HEK293 (cell line): ENCODE measurements at regions not wholly inside any gene's neighbourhood (a gene's known extent, or its start where the extent isn't known, plus 50 kb on each side); places are given as distances from the start of the nearest gene placed in this dataset.

ENCODE experiments used
- CTCF ChIA-PET: fragments of 350-600 bp; formaldehyde crosslinking; extraction: SDS; loops from one replicate; lab custom pipeline; 2021; ENCODE audit warnings: antibody characterized with exemption; lab: Yijun Ruan, JAX
- POLR2A ChIA-PET: fragments of 300-600 bp; formaldehyde crosslinking; extraction: SDS; loops from one replicate; lab custom pipeline; 2020; ENCODE audit warnings: antibody characterized with exemption, inconsistent platforms; lab: Yijun Ruan, JAX
- H3K27ac ChIP-seq: fragments of 200-500 bp; sonication (Bioruptor generic); 2 replicates; pipeline ENCODE4 v1.5.1; 2014; ENCODE audit warnings: low read depth, low read length, control low read depth, inconsistent platforms; ENCODE audit errors: extremely low read depth
- H3K36me3 ChIP-seq, 2 experiments: fragments of 200-500 bp in 1 of 2; sonication (Bioruptor generic) in 1 of 2; 1 replicate in 1 of 2; 2 replicates in 1 of 2; pipeline ENCODE4 v1.5.1; 2014 to 2017; ENCODE audit warnings: inconsistent platforms in 2 of 2, low read length in 2 of 2; ENCODE audit not compliant: control insufficient read depth in 2 of 2, insufficient read depth in 1 of 2
- H3K4me1 ChIP-seq: fragments of 200-500 bp; sonication (Bioruptor generic); 2 replicates; pipeline ENCODE4 v1.5.1; 2014; ENCODE audit warnings: mild to moderate bottlenecking, low read length, inconsistent platforms; ENCODE audit not compliant: control insufficient read depth, insufficient read depth
- H3K4me3 ChIP-seq: 2 replicates; pipeline ENCODE4 v1.5.1; 2011; ENCODE audit warnings: low read depth, mild to moderate bottlenecking, control low read depth, low read length, moderate library complexity
- H3K9me3 ChIP-seq: fragments of 200-500 bp; sonication (Bioruptor generic); 2 replicates; pipeline ENCODE4 v1.5.1; 2014; ENCODE audit warnings: low read depth, low read length, inconsistent platforms; ENCODE audit not compliant: control insufficient read depth, insufficient read depth
- AEBP2 ChIP-seq: fragments of 450-650 bp; formaldehyde crosslinking; IDR thresholded peaks from 2 replicates; pipeline ENCODE4 v1.5.1; 2016; ENCODE audit warnings: missing biosample characterization, missing genetic modification characterization, borderline replicate concordance
- PRDM10 ChIP-seq: fragments of 450-650 bp; formaldehyde crosslinking; IDR thresholded peaks from 2 replicates; pipeline ENCODE4 v1.5.1; 2016; ENCODE audit warnings: missing biosample characterization, missing genetic modification characterization
- ZNF184 ChIP-seq: fragments of 450-650 bp; IDR thresholded peaks from 2 replicates; pipeline ENCODE4 v1.5.1; 2018; ENCODE audit warnings: missing biosample characterization, mild to moderate bottlenecking, missing genetic modification characterization
- ZNF280D ChIP-seq: fragments of 450-650 bp; formaldehyde crosslinking; IDR thresholded peaks from 2 replicates; pipeline ENCODE4 v1.5.1; 2016; ENCODE audit warnings: missing biosample characterization, missing genetic modification characterization
- ZNF335 ChIP-seq: fragments of 450-650 bp; formaldehyde crosslinking; conservative IDR thresholded peaks from 2 replicates; pipeline ENCODE4 v1.5.1; 2016; ENCODE audit warnings: missing biosample characterization, missing genetic modification characterization
- ZNF350 ChIP-seq: fragments of 450-650 bp; formaldehyde crosslinking; IDR thresholded peaks from 2 replicates; pipeline ENCODE4 v1.5.0; 2017; ENCODE audit warnings: missing biosample characterization, mild to moderate bottlenecking, missing genetic modification characterization
- ZNF510 ChIP-seq: fragments of 450-650 bp; formaldehyde crosslinking; IDR thresholded peaks from 2 replicates; pipeline ENCODE4 v1.5.1; 2018; ENCODE audit warnings: mild to moderate bottlenecking, missing genetic modification characterization, missing biosample characterization; ENCODE audit not compliant: insufficient replicate concordance
- ZNF514 ChIP-seq: fragments of 450-650 bp; formaldehyde crosslinking; IDR thresholded peaks from 2 replicates; pipeline ENCODE4 v1.5.1; 2016; ENCODE audit warnings: missing biosample characterization, missing genetic modification characterization
- ZNF701 ChIP-seq: fragments of 450-650 bp; formaldehyde crosslinking; IDR thresholded peaks from 2 replicates; pipeline ENCODE4 v1.5.1; 2016; ENCODE audit warnings: missing biosample characterization, missing genetic modification characterization
- ZNF704 ChIP-seq: fragments of 450-650 bp; formaldehyde crosslinking; IDR thresholded peaks from 2 replicates; pipeline ENCODE4 v1.5.1; 2016; ENCODE audit warnings: missing biosample characterization, missing genetic modification characterization
- ZNF707 ChIP-seq: fragments of 450-650 bp; formaldehyde crosslinking; IDR thresholded peaks from 2 replicates; pipeline ENCODE4 v1.5.1; 2016; ENCODE audit warnings: missing biosample characterization, missing genetic modification characterization
- ZNF747 ChIP-seq: fragments of 450-650 bp; formaldehyde crosslinking; IDR thresholded peaks from 2 replicates; pipeline ENCODE4 v1.5.1; 2016; ENCODE audit warnings: missing biosample characterization, missing genetic modification characterization
- ZNF792 ChIP-seq: fragments of 450-650 bp; formaldehyde crosslinking; IDR thresholded peaks from 2 replicates; pipeline ENCODE4 v1.5.1; 2016; ENCODE audit warnings: missing biosample characterization, missing genetic modification characterization
- TF ChIP-seq, protein P1 (sequence below): sonication (generic); formaldehyde crosslinking; IDR thresholded peaks from 2 replicates; pipeline ENCODE4 v1.8.1; 2022; ENCODE audit warnings: mild to moderate bottlenecking, moderate library complexity, missing genetic modification reagents

DNA sequence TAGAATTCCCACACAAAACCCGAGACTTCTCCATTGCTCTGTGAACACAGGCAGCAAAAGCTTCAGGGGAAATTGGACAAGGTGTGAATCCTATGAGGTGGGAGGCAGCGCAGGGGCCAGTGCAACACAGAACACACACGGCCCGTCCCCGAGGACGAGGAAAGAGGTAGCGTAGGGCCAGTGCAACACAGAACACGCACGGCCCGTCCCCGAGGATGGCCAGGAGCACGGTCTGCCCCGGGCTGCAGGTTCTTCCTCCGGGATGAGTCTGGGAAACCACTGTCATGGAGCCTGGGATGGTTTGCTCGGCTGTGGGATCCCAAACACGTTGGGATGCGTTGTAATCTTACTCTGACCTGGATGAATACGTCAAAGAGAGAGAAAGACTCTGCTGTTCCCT, 432.1 kb downstream of the GLRX3 start:
- POLR2A ChIA-PET: no interaction called here

More for the DNA sequence above, 432.1 kb downstream of the GLRX3 start:
- Histone ChIP-seq H3K4me1 (no peaks in the 10 kb centered on the region), H3K4me3 (no peak overlapping the region), H3K27ac (no peak overlapping the region), H3K9me3 (no peaks in the 10 kb centered on the region), H3K36me3 (no peaks in the 10 kb centered on the region)
- TF ChIP-seq ZNF704 (tag by site-specific recombination) (no peak), ZNF335 (tag by site-specific recombination) (no peak), PRDM10 (tag by site-specific recombination) (no peak), ZNF707 (tag by site-specific recombination) (no peak), ZNF701 (tag by site-specific recombination) (no peak), ZNF184 (no peak), ZNF350 (tag by site-specific recombination) (no peak), AEBP2 (no peak), ZNF792 (tag by site-specific recombination) (no peak), ZNF747 (no peak), ZNF514 (tag by site-specific recombination) (no peak), ZNF510 (tag by site-specific recombination) (no peak), ZNF280D (tag by site-specific recombination) (no peak)
- TF ChIP-seq, protein P1, sequence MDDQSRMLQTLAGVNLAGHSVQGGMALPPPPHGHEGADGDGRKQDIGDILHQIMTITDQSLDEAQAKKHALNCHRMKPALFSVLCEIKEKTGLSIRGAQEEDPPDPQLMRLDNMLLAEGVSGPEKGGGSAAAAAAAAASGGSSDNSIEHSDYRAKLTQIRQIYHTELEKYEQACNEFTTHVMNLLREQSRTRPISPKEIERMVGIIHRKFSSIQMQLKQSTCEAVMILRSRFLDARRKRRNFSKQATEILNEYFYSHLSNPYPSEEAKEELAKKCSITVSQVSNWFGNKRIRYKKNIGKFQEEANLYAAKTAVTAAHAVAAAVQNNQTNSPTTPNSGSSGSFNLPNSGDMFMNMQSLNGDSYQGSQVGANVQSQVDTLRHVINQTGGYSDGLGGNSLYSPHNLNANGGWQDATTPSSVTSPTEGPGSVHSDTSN (CRISPR knock-in tag): no peak
- CTCF ChIA-PET: no interaction called here
